HG03103 (cell line): ENCODE measurements at regions not wholly inside any gene's neighbourhood (a gene's known extent, or its start where the extent isn't known, plus 50 kb on each side); places are given as distances from the start of the nearest gene placed in this dataset.

Experiments used
- ATAC-seq: cut with Tn5 transposase; IDR thresholded peaks from one replicate; pipeline ENCODE4 v1.9.1; 2021; ENCODE audit warnings: low read depth; ENCODE audit not compliant: unreplicated experiment

DNA sequence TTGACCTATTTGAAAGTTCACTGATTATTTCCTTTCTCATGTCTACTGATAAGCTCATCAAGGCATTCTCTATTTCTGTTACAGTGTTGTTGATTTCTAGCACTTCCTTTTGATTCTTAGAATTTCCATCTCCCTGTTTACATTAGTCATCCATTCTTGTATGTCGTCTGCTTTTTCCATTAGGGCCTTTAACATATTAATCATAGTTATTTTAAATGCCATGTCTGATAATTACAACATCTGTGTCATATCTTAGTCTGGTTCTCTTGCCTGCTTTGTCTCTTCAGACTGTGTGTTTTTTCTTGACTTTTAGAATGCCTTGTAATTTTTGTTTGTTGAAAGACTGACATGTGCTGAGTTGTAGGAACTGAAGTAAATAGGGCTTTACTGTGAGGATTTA, 602.1 kb downstream of the SOX6 start:
- no peak for ATAC-seq

DNA sequence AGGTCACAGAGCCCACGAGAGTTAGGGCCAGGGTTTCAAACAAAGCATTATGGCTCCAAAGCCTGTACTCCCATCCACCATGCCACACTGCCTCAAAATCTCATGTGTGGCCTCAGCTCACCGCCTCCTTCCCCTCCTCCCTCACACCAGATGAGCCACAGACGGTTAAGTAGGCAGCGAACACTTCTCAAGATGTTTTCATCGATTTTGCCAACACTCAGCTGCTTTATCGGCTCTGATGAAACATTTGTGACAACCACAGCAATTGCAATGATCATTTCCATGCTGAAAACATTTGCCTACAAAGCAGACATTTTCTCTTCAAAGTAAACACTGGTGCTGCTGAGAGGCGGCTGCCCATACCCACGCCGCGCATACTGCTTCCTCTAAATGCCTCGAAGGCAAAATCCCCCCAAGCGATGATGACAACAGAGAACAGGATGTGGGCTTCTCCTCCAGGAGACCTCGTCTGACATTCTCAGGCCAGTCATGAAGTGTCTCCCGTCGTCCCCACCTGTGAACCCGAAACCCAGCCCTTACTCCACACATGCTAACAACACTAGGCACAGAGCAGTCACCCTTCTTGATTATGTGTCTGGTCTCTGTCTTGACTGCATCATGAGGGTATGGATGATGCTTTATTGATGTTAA, 599.2 kb downstream of the SOX6 start:
- ATAC-seq: no peak

DNA sequence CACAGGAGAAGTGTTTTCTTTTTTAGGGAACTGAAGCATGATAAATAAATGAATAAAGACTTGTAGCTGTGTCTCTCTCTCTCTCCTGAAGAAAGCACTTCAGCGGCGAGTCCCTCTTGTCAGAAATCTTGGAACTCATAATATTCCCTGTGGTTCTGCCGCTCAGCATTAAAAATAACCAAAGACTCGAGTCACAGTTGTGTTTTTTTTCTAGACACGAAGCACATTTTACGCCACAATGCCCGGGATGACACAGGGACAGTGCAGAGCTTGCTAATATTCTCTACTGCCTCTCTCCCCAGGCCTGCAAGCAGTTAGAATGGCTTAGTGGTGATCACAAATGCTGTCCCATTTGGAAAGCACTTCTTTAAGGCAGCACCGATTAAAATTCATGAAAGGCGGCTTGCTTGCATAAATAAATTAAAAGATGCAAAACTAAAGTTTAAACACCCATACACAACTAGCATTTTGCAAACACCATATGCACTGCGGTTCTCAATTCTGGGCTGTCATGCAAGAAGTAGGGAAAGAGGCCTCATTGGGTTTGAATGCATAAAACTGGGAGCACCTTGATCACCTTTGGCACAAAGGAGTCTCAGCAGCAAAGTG, 597.4 kb downstream of the SOX6 start:
- no peak for ATAC-seq

DNA sequence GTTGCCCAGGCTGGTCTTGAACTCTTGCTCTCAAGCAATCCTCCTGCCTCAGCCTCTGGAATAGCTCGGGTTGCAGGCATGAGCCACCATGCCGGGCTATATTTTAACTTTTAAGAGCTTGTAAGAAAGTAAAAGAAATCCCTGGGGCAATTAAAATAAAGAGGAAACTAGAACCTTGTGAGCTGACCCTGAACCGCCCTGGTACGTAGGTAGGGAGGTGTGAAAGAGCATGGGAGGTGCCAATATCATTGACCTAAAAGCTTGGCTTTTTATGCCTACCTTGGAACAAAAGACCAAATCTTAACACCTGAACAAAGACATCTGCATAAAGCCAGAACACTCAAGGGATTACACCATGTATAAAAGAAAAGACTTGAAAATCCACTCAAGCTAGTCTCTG, 595.1 kb downstream of the SOX6 start:
- no peak for ATAC-seq

- no peak for ATAC-seq
Measured at GRCh38 chr11:15764326-15764725, 592.0 kb downstream of the SOX6 start.

DNA sequence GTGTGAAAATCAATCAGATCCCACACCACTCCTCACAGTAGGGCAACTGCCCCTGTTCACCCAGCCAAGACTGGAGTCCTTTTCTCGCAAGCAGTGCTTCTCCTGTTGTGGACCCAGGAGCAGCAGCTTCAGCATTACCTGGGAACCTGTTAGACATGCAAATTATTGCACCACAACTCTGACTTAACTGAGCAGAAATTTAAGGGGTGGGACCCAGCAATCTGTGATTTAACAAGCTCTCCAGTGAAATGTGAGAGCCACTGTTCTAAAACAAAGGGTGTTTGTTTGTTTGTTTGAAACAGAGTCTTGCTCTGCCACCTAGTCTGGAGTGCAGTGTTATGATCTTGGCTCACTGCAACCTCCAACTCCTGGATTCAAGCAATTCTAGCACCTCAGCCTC, 591.4 kb downstream of the SOX6 start:
- no peak for ATAC-seq

DNA sequence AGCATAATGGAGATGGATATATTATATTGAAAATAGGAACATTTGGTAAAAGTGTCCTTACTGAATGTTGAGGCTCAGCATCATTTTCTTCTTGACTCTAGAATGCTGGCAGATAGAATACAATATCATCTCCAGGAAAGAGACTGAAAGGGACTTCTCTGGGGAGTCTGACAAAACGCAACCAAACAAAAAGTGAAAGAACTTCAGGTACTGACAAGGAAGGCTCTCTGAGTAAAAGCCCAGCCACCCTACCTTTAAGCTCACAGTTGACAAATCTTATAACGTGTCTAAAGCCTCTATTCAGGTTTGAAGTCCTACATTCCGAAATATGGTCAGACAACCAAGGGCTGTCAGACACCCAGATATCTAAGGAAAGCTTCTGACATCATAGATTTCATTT, 590.8 kb downstream of the SOX6 start:
- ATAC-seq: no peak

GRCh38 chr11:15768321-15768720, 588.0 kb downstream of the SOX6 start:
- no peak for ATAC-seq

GRCh38 chr11:15769203-15769602, 587.1 kb downstream of the SOX6 start:
- ATAC-seq: no peak

DNA sequence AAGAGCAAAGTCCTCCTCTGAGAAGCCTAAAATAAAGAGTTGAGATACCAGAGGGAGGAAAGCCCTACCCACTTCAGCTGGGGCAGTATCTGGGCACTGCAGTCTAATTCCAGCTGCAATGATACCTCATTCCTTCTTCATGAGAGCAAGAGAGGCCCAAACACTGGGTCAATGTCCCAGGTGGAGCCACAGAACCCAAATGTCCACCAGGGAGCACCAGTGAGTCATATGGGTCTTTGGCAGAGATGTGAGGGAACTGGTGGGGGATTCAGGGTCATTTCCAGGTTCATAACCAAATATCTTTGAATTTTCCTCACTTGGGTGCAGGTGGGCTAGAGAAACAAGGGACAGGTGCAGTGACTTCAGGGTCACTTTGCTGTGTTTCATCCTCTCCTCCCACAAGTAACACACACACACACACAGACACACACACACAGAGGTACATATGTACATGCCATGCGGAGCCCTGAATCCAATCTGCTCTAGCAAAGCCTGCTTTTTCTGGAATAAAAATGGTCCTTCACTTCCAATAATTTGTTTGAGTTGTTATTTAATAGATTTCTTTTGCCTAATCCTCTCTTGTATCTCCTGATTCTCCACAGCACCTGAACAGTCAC, 585.4 kb downstream of the SOX6 start:
- no peak for ATAC-seq

DNA sequence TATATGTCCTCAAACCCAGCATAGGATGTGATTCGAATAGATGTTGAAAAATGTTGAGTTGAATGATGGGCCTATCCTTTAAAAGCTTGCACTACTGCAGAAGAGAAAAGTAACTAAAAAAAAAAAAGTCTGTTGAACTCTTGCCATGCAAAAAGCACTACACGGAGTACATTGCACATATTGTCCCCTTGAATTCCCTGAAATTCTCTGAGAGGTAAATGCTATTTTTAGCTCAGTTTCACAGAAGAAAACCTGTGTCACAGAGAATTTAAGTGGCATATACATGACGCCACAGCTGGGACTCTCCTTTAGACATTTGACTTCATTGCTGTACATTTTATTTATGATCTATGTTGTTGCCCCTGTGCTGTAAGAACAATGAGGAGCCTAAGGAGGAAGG, 583.8 kb downstream of the SOX6 start:
- no peak for ATAC-seq

- no peak for ATAC-seq
Measured at GRCh38 chr11:15772981-15773380, 583.4 kb downstream of the SOX6 start.

DNA sequence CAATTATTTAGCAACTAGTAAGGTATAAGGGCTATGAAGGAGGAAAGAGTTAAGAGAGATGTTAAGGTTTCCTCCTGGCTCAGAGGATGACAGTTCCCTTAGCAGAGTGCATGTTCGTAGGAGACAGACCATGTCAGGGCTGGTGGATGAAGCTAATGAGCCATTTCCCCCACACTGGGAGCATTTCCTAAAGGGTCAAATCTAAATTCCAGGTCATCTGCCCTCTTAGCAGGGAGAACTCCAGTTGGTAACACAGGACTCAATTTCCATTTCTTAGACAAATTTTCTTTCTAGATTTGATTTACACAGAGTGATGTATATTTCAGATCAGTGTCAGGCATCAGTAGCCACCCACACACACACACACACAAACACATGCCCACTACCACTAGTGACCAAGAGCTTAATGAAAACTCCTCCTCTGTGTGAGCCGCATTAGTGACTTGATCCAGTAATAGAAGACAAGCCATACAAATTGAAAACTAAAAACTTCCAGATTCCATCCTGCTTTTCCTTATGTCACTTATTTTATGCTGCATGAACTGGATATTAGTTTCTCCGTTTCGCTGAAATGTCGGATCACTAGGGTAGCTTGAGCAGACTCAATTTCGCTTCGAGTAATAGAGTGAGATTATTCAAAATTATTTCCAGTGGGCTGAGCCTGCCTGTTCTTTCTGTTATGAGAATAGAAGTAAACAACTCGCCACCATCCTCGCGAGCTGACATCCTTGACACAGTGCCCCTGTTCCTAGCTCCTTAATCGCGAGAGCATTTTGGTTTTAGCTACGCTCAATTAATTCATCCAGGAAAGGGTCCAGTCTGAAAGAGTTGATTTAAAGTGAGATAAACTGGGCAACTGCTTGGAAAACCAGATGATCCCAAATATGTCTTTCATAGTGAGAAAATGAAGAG, 582.6 kb downstream of the SOX6 start:
- ATAC-seq: no peak

GRCh38 chr11:15774388-15774939, 581.9 kb downstream of the SOX6 start:
- ATAC-seq: no peak

DNA sequence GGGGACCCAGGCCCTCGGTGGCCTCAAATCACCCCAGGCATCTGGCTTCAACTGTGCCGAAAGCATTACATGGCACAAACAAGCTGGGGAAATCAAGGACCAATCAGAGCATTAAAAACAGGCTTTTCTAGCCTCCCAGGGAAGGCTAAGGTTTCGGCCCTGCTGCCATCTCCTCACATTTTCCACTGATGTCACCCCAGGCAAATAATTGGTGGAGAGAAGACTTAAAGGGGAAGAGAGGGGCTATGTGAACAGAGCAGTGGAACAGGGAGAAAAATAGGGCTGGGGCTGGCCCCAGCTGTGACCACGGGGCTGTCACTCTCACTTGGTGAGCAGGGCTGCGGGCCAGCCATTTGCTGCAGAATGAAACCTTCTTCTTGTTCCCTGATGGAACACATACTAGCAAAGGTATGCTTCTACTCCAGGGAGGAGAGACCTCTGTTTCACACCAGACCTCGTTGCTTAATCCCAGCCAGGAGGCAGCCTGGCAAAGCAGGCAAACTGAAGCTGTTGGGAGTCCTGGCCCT, 581.3 kb downstream of the SOX6 start:
- no peak for ATAC-seq

DNA sequence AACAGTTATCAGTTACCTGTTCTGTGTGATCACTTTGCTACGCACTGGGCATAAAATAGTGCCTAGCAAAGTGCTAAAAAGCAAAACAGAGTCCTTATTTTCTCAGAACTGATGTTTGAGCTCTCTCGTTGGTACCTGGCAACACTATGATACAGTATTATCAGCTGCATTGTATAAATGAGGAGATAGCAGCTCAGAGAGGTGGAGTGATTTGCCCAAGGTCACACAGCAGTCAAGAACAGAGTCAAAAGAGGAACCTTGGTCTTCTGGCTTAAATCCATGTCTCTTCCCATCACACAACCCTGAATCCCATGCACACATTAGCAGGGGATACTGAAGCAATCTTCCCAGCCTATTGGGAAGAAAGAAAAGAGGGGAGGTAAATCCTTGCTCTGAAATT, 580.5 kb downstream of the SOX6 start:
- ATAC-seq: no peak

GRCh38 chr11:15776366-15776765, 580.0 kb downstream of the SOX6 start:
- ATAC-seq: no peak

DNA sequence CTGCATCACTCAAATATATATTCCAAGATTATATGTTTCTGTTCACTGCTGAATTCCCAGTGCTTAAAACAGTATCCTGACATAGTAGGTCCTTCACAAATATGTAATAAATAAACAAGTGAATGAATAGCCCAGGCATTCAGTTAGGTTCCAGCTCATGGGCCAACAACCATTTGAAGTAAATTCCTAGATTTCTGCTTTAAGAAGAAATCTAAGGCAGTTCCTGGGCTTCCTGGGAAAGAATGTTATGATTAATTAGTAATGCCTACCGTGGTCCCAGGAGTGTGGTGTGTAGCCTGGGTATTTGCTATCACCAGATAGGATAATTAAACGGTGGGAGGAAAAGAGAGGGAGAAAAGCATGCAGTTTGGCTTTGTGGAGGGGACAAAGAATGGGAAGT, 576.8 kb downstream of the SOX6 start:
- no peak for ATAC-seq

- no peak for ATAC-seq
Measured at GRCh38 chr11:15780382-15780781, 576.0 kb downstream of the SOX6 start.

GRCh38 chr11:15780837-15781236, 575.5 kb downstream of the SOX6 start:
- no peak for ATAC-seq

DNA sequence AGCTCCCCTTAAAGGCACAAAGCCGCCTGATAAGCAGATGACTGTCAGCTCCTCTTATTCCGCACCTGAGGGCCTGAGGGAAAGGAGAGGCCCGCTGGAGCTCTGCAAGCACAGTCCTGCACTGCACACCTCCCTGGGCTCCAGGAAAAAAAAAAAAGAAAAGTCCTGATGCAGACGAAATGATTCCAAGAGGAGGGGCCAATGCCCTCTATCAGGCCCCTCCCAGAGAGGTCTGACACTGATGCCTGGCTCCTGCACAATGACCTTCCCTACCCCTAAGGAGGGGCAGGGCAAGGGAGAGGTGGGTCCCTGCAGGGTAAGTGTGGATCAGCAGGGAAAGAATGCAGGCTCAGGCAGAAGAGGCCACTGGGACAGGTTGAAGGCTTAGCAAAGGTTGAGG, 572.7 kb downstream of the SOX6 start:
- ATAC-seq: no peak
